Nephron (organoid): ENCODE measurements at regions not wholly inside any gene's neighbourhood (a gene's known extent, or its start where the extent isn't known, plus 50 kb on each side); places are given as distances from the start of the nearest gene placed in this dataset.

Experiments used
- H3K27ac Mint-ChIP-seq, 3 experiments: 2 replicates each; pipeline ENCODE4 v1.8.0; 2020; ENCODE audit warnings: mixed read lengths in 3 of 3, mild to moderate bottlenecking in 2 of 3, moderate library complexity in 1 of 3
- H3K27me3 Mint-ChIP-seq: 2 replicates; pipeline ENCODE4 v1.8.0; 2021; ENCODE audit warnings: low read depth, mild to moderate bottlenecking, moderate library complexity, mixed read lengths
- H3K36me3 Mint-ChIP-seq: 2 replicates; pipeline ENCODE4 v1.8.0; 2020; ENCODE audit warnings: low read depth, mixed read lengths
- H3K4me1 Mint-ChIP-seq: 2 replicates; pipeline ENCODE4 v1.8.0; 2020; ENCODE audit warnings: mixed read lengths
- H3K4me3 Mint-ChIP-seq, 3 experiments: 2 replicates each; pipeline ENCODE4 v1.8.0; 2020; ENCODE audit warnings: mild to moderate bottlenecking in 3 of 3, mixed read lengths in 3 of 3, moderate library complexity in 2 of 3
- H3K9me3 Mint-ChIP-seq: 2 replicates; pipeline ENCODE4 v1.8.0; 2020; ENCODE audit warnings: mixed read lengths
- CTCF ChIP-seq, 3 experiments: fragments of 200-600 bp; sonication (generic); IDR thresholded peaks; one replicate each; pipeline ENCODE4 v1.5.0; 2021; ENCODE audit warnings: antibody characterized with exemption in 3 of 3; ENCODE audit not compliant: unreplicated experiment in 3 of 3

GRCh38 chrX:65610481-65610880 is 57.0 kb upstream of the MSN start:
- Mint-ChIP-seq H3K27me3 (no peaks in the 10 kb centered on the region), H3K9me3 (peaks cover 16% of the 10 kb centered on the region), H3K4me3 (no peak overlapping the region), H3K4me1 (no peaks in the 10 kb centered on the region), H3K36me3 (no peaks in the 10 kb centered on the region), H3K27ac (no peak overlapping the region)
- no peak for TF ChIP-seq CTCF (IDR thresholded peaks at IDR 0.05; ENCODE audit: unreplicated experiment in 3 of 3)

GRCh38 chrX:65610040-65610439 is 57.4 kb upstream of the MSN start:
- Mint-ChIP-seq H3K4me1 (no peaks in the 10 kb centered on the region), H3K27me3 (no peaks in the 10 kb centered on the region), H3K36me3 (no peaks in the 10 kb centered on the region), H3K27ac (no peak overlapping the region), H3K9me3 (peaks cover 20% of the 10 kb centered on the region), H3K4me3 (no peak overlapping the region)
- no peak for TF ChIP-seq CTCF (IDR thresholded peaks at IDR 0.05; ENCODE audit: unreplicated experiment in 3 of 3)

GRCh38 chrX:65609237-65609636 is 58.2 kb upstream of the MSN start:
- Mint-ChIP-seq H3K9me3 (peaks cover 20% of the 10 kb centered on the region), H3K27ac (no peak overlapping the region), H3K4me3 (no peak overlapping the region), H3K4me1 (no peaks in the 10 kb centered on the region), H3K27me3 (no peaks in the 10 kb centered on the region), H3K36me3 (no peaks in the 10 kb centered on the region)
- TF ChIP-seq CTCF (IDR thresholded peaks at IDR 0.05; ENCODE audit: unreplicated experiment in 3 of 3), result no peak

- Mint-ChIP-seq H3K27ac (no peak overlapping the region), H3K27me3 (no peaks in the 10 kb centered on the region), H3K4me1 (no peaks in the 10 kb centered on the region), H3K4me3 (no peak overlapping the region), H3K9me3 (peaks cover 17% of the 10 kb centered on the region), H3K36me3 (no peaks in the 10 kb centered on the region)
- no peak for TF ChIP-seq CTCF (IDR thresholded peaks at IDR 0.05; ENCODE audit: unreplicated experiment in 3 of 3)
Measured at GRCh38 chrX:65608026-65608425, 59.4 kb upstream of the MSN start.

GRCh38 chrX:65607070-65607742 is 60.2 kb upstream of the MSN start:
- H3K4me3 Mint-ChIP-seq, result no peak overlapping the region
- H3K36me3 Mint-ChIP-seq, result no peaks in the 10 kb centered on the region

More at GRCh38 chrX:65607070-65607742, 60.2 kb upstream of the MSN start:
- H3K4me1 Mint-ChIP-seq, result no peaks in the 10 kb centered on the region
- H3K27ac Mint-ChIP-seq, result no peak overlapping the region
- no peaks in the 10 kb centered on the region for H3K27me3 Mint-ChIP-seq
- H3K9me3 Mint-ChIP-seq, result peaks cover 17% of the 10 kb centered on the region
- TF ChIP-seq CTCF (IDR thresholded peaks at IDR 0.05; ENCODE audit: unreplicated experiment in 3 of 3), result no peak
